ENCODE measurements at regions not wholly inside any gene's neighbourhood (a gene's known extent, or its start where the extent isn't known, plus 50 kb on each side); places are given as distances from the start of the nearest gene placed in this dataset.

GRCh38 chr9:85289142-85289541 is 452.6 kb downstream of the AGTPBP1 start:
- no peak for DNase-seq (ENCODE audit: insufficient read length)
- no peak for TF ChIP-seq POLR2AphosphoS5 (IDR thresholded peaks at IDR 0.05; ENCODE audit: low read depth, low read length)
- no peak for TF ChIP-seq POLR2A (IDR thresholded peaks at IDR 0.05; ENCODE audit: low read depth, low read length)
- TF ChIP-seq TAF1 (IDR thresholded peaks at IDR 0.05; ENCODE audit: borderline replicate concordance, low read depth, low read length) = no peak
- no peak for FAIRE-seq

GRCh38 chr9:85283421-85283820 is 458.3 kb downstream of the AGTPBP1 start:
- FAIRE-seq = no peak
- DNase-seq (ENCODE audit: insufficient read length) = no peak
- TF ChIP-seq POLR2AphosphoS5 (IDR thresholded peaks at IDR 0.05; ENCODE audit: low read depth, low read length) = no peak
- no peak for TF ChIP-seq POLR2A (IDR thresholded peaks at IDR 0.05; ENCODE audit: low read depth, low read length)
- no peak for TF ChIP-seq TAF1 (IDR thresholded peaks at IDR 0.05; ENCODE audit: borderline replicate concordance, low read depth, low read length)

- FAIRE-seq = no peak
- no peak for TF ChIP-seq POLR2A (IDR thresholded peaks at IDR 0.05; ENCODE audit: low read depth, low read length)
- TF ChIP-seq TAF1 (IDR thresholded peaks at IDR 0.05; ENCODE audit: borderline replicate concordance, low read depth, low read length) = no peak
- TF ChIP-seq POLR2AphosphoS5 (IDR thresholded peaks at IDR 0.05; ENCODE audit: low read depth, low read length) = no peak
- no peak for DNase-seq (ENCODE audit: insufficient read length)
Measured at GRCh38 chr9:85278769-85279168, 463.0 kb downstream of the AGTPBP1 start.

- FAIRE-seq (no peak), DNase-seq (ENCODE audit: insufficient read length) (no peak)
- TF ChIP-seq POLR2A (IDR thresholded peaks at IDR 0.05; ENCODE audit: low read depth, low read length) = no peak
- TF ChIP-seq POLR2AphosphoS5 (IDR thresholded peaks at IDR 0.05; ENCODE audit: low read depth, low read length) = no peak
- no peak for TF ChIP-seq TAF1 (IDR thresholded peaks at IDR 0.05; ENCODE audit: borderline replicate concordance, low read depth, low read length)
Measured at GRCh38 chr9:85276741-85277140, 465.0 kb downstream of the AGTPBP1 start.

- TF ChIP-seq POLR2A (IDR thresholded peaks at IDR 0.05; ENCODE audit: low read depth, low read length) = no peak
- no peak for TF ChIP-seq TAF1 (IDR thresholded peaks at IDR 0.05; ENCODE audit: borderline replicate concordance, low read depth, low read length)
- no peak for TF ChIP-seq POLR2AphosphoS5 (IDR thresholded peaks at IDR 0.05; ENCODE audit: low read depth, low read length)
Measured at GRCh38 chr9:85269811-85270210, 471.9 kb downstream of the AGTPBP1 start.

GRCh38 chr9:85268131-85268530 is 473.6 kb downstream of the AGTPBP1 start:
- DNase-seq (ENCODE audit: insufficient read length) (no peak), FAIRE-seq (no peak)

More at GRCh38 chr9:85269811-85270210, 471.9 kb downstream of the AGTPBP1 start:
- no peak for FAIRE-seq
- DNase-seq (ENCODE audit: insufficient read length) = no peak

GRCh38 chr9:85264695-85265094 is 477.1 kb downstream of the AGTPBP1 start:
- TF ChIP-seq POLR2A (IDR thresholded peaks at IDR 0.05; ENCODE audit: low read depth, low read length) (no peak), POLR2AphosphoS5 (IDR thresholded peaks at IDR 0.05; ENCODE audit: low read depth, low read length) (no peak), TAF1 (IDR thresholded peaks at IDR 0.05; ENCODE audit: borderline replicate concordance, low read depth, low read length) (no peak)
- FAIRE-seq = no peak
- DNase-seq (ENCODE audit: insufficient read length) = no peak

More at GRCh38 chr9:85268131-85268530, 473.6 kb downstream of the AGTPBP1 start:
- no peak for TF ChIP-seq POLR2A (IDR thresholded peaks at IDR 0.05; ENCODE audit: low read depth, low read length)
- TF ChIP-seq POLR2AphosphoS5 (IDR thresholded peaks at IDR 0.05; ENCODE audit: low read depth, low read length) = no peak
- TF ChIP-seq TAF1 (IDR thresholded peaks at IDR 0.05; ENCODE audit: borderline replicate concordance, low read depth, low read length) = no peak

- DNase-seq (ENCODE audit: insufficient read length) = no peak
- FAIRE-seq = no peak
- no peak for TF ChIP-seq TAF1 (IDR thresholded peaks at IDR 0.05; ENCODE audit: borderline replicate concordance, low read depth, low read length)
- no peak for TF ChIP-seq POLR2A (IDR thresholded peaks at IDR 0.05; ENCODE audit: low read depth, low read length)
- no peak for TF ChIP-seq POLR2AphosphoS5 (IDR thresholded peaks at IDR 0.05; ENCODE audit: low read depth, low read length)
Measured at GRCh38 chr9:85263288-85263687, 478.5 kb downstream of the AGTPBP1 start.

- no peak for DNase-seq (ENCODE audit: insufficient read length)
- no peak for TF ChIP-seq POLR2A (IDR thresholded peaks at IDR 0.05; ENCODE audit: low read depth, low read length)
- TF ChIP-seq POLR2AphosphoS5 (IDR thresholded peaks at IDR 0.05; ENCODE audit: low read depth, low read length) = no peak
- no peak for TF ChIP-seq TAF1 (IDR thresholded peaks at IDR 0.05; ENCODE audit: borderline replicate concordance, low read depth, low read length)
- no peak for FAIRE-seq
Measured at GRCh38 chr9:85262333-85262732, 479.4 kb downstream of the AGTPBP1 start.

- FAIRE-seq = no peak
- TF ChIP-seq POLR2AphosphoS5 (IDR thresholded peaks at IDR 0.05; ENCODE audit: low read depth, low read length) = no peak
- TF ChIP-seq POLR2A (IDR thresholded peaks at IDR 0.05; ENCODE audit: low read depth, low read length) = no peak
- no peak for TF ChIP-seq TAF1 (IDR thresholded peaks at IDR 0.05; ENCODE audit: borderline replicate concordance, low read depth, low read length)
- no peak for DNase-seq (ENCODE audit: insufficient read length)
Measured at GRCh38 chr9:85260275-85260845, 481.4 kb downstream of the AGTPBP1 start.

GRCh38 chr9:85258823-85259370 is 482.9 kb downstream of the AGTPBP1 start:
- FAIRE-seq = peak; percentile 89
- DNase-seq (ENCODE audit: insufficient read length) = peak; percentile 5

GRCh38 chr9:85258236-85258635 is 483.5 kb downstream of the AGTPBP1 start:
- TF ChIP-seq POLR2A (IDR thresholded peaks at IDR 0.05; ENCODE audit: low read depth, low read length) = no peak
- TF ChIP-seq POLR2AphosphoS5 (IDR thresholded peaks at IDR 0.05; ENCODE audit: low read depth, low read length) = no peak
- no peak for TF ChIP-seq TAF1 (IDR thresholded peaks at IDR 0.05; ENCODE audit: borderline replicate concordance, low read depth, low read length)
- FAIRE-seq (no peak), DNase-seq (ENCODE audit: insufficient read length) (no peak)

More at GRCh38 chr9:85258823-85259370, 482.9 kb downstream of the AGTPBP1 start:
- no peak for TF ChIP-seq TAF1 (IDR thresholded peaks at IDR 0.05; ENCODE audit: borderline replicate concordance, low read depth, low read length)
